ENCODE measurements at regions not wholly inside any gene's neighbourhood (a gene's known extent, or its start where the extent isn't known, plus 50 kb on each side); places are given as distances from the start of the nearest gene placed in this dataset.
"Not testable (repeated sequence)": the region's sequence is repeated elsewhere in the genome, so short reads cannot be mapped to it uniquely, and the experiment has no call there.

- peaks cover 1 to 21% (median 12%) of the 10 kb centered on the region in 5 experiments for H3K9me3 ChIP-seq (ENCODE audit: control extremely low read depth in 1 of 5, control insufficient read depth in 4 of 5, insufficient read depth in 2 of 5, low read depth in 1 of 5, low read length in 4 of 5)
- H3K4me3 ChIP-seq (ENCODE audit: control insufficient read depth in 1 of 7, extremely low read depth in 1 of 7, insufficient read depth in 4 of 7, low read depth in 2 of 7, low read length in 6 of 7); H3K36me3 ChIP-seq (ENCODE audit: control insufficient read depth in 4 of 4, insufficient read depth in 4 of 4, low read length in 3 of 4); POLR2A ChIA-PET; DNase-seq; H3K27ac ChIP-seq (ENCODE audit: insufficient read depth in 1 of 2, low read depth in 1 of 2, low read length in 2 of 2, poor library complexity in 1 of 2, severe bottlenecking in 2 of 2); H3K4me1 ChIP-seq (ENCODE audit: control extremely low read depth in 1 of 4, control insufficient read depth in 4 of 4, insufficient read depth in 4 of 4, low read length in 3 of 4); CTCF ChIA-PET; H3K27me3 ChIP-seq (replicated peaks in 2 of 5; ENCODE audit: control insufficient read depth in 4 of 5, insufficient read depth in 5 of 5, low read length in 4 of 5): not testable (repeated sequence)
- 58% methylated on average over 3 of the region's 6 CpGs for whole genome bisulfite sequencing (ENCODE audit: insufficient coverage)
Measured at GRCh38 chr21:10442018-10442417, 79.4 kb upstream of the TPTE start.

GRCh38 chr21:10445685-10446084, 75.7 kb upstream of the TPTE start:
- CTCF ChIA-PET; H3K27ac ChIP-seq (ENCODE audit: insufficient read depth in 1 of 2, low read depth in 1 of 2, low read length in 2 of 2, poor library complexity in 1 of 2, severe bottlenecking in 2 of 2): not testable (repeated sequence)
- peaks cover 0 to 15% (median 4%) of the 10 kb centered on the region in 5 experiments for H3K9me3 ChIP-seq (ENCODE audit: control extremely low read depth in 1 of 5, control insufficient read depth in 4 of 5, insufficient read depth in 2 of 5, low read depth in 1 of 5, low read length in 4 of 5)

GRCh38 chr21:10449451-10449850, 71.9 kb upstream of the TPTE start:
- DNase-seq; H3K27ac ChIP-seq (ENCODE audit: insufficient read depth in 1 of 2, low read depth in 1 of 2, low read length in 2 of 2, poor library complexity in 1 of 2, severe bottlenecking in 2 of 2); H3K27me3 ChIP-seq (replicated peaks in 2 of 5; ENCODE audit: control insufficient read depth in 4 of 5, insufficient read depth in 5 of 5, low read length in 4 of 5); H3K36me3 ChIP-seq (ENCODE audit: control insufficient read depth in 4 of 4, insufficient read depth in 4 of 4, low read length in 3 of 4); POLR2A ChIA-PET; H3K4me3 ChIP-seq (ENCODE audit: control insufficient read depth in 1 of 7, extremely low read depth in 1 of 7, insufficient read depth in 4 of 7, low read depth in 2 of 7, low read length in 6 of 7); CTCF ChIA-PET; H3K4me1 ChIP-seq (ENCODE audit: control extremely low read depth in 1 of 4, control insufficient read depth in 4 of 4, insufficient read depth in 4 of 4, low read length in 3 of 4): not testable (repeated sequence)
- WGBS (ENCODE audit: insufficient coverage): 69% methylated on average over 8 of the region's 8 CpGs
- H3K9me3 ChIP-seq (ENCODE audit: control extremely low read depth in 1 of 5, control insufficient read depth in 4 of 5, insufficient read depth in 2 of 5, low read depth in 1 of 5, low read length in 4 of 5): peaks cover 0 to 14% (median 1%) of the 10 kb centered on the region in 5 experiments

More at GRCh38 chr21:10445685-10446084, 75.7 kb upstream of the TPTE start:
- WGBS (ENCODE audit: insufficient coverage): 46% methylated on average over 3 of the region's 7 CpGs
- H3K4me1 ChIP-seq (ENCODE audit: control extremely low read depth in 1 of 4, control insufficient read depth in 4 of 4, insufficient read depth in 4 of 4, low read length in 3 of 4); H3K36me3 ChIP-seq (ENCODE audit: control insufficient read depth in 4 of 4, insufficient read depth in 4 of 4, low read length in 3 of 4); DNase-seq; H3K27me3 ChIP-seq (replicated peaks in 2 of 5; ENCODE audit: control insufficient read depth in 4 of 5, insufficient read depth in 5 of 5, low read length in 4 of 5); POLR2A ChIA-PET; H3K4me3 ChIP-seq (ENCODE audit: control insufficient read depth in 1 of 7, extremely low read depth in 1 of 7, insufficient read depth in 4 of 7, low read depth in 2 of 7, low read length in 6 of 7): not testable (repeated sequence)

- H3K27ac ChIP-seq (ENCODE audit: insufficient read depth in 1 of 2, low read depth in 1 of 2, low read length in 2 of 2, poor library complexity in 1 of 2, severe bottlenecking in 2 of 2); H3K36me3 ChIP-seq (ENCODE audit: control insufficient read depth in 4 of 4, insufficient read depth in 4 of 4, low read length in 3 of 4); H3K4me1 ChIP-seq (ENCODE audit: control extremely low read depth in 1 of 4, control insufficient read depth in 4 of 4, insufficient read depth in 4 of 4, low read length in 3 of 4); H3K27me3 ChIP-seq (replicated peaks in 2 of 5; ENCODE audit: control insufficient read depth in 4 of 5, insufficient read depth in 5 of 5, low read length in 4 of 5); DNase-seq; CTCF ChIA-PET; H3K4me3 ChIP-seq (ENCODE audit: control insufficient read depth in 1 of 7, extremely low read depth in 1 of 7, insufficient read depth in 4 of 7, low read depth in 2 of 7, low read length in 6 of 7); H3K9me3 ChIP-seq (ENCODE audit: control extremely low read depth in 1 of 5, control insufficient read depth in 4 of 5, insufficient read depth in 2 of 5, low read depth in 1 of 5, low read length in 4 of 5); POLR2A ChIA-PET: not testable (repeated sequence)
- WGBS (ENCODE audit: insufficient coverage): 62% methylated on average over 3 of the region's 6 CpGs
Measured at GRCh38 chr21:10451274-10451673, 70.1 kb upstream of the TPTE start.

GRCh38 chr21:10457765-10458164, 63.6 kb upstream of the TPTE start:
- H3K9me3 ChIP-seq (ENCODE audit: control extremely low read depth in 1 of 5, control insufficient read depth in 4 of 5, insufficient read depth in 2 of 5, low read depth in 1 of 5, low read length in 4 of 5): peaks cover 0 to 24% (median 4%) of the 10 kb centered on the region in 5 experiments
- 46% methylated on average over 2 of the region's 2 CpGs for WGBS (ENCODE audit: insufficient coverage)
- H3K36me3 ChIP-seq (ENCODE audit: control insufficient read depth in 4 of 4, insufficient read depth in 4 of 4, low read length in 3 of 4); POLR2A ChIA-PET; CTCF ChIA-PET; DNase-seq; H3K4me3 ChIP-seq (ENCODE audit: control insufficient read depth in 1 of 7, extremely low read depth in 1 of 7, insufficient read depth in 4 of 7, low read depth in 2 of 7, low read length in 6 of 7); H3K27ac ChIP-seq (ENCODE audit: insufficient read depth in 1 of 2, low read depth in 1 of 2, low read length in 2 of 2, poor library complexity in 1 of 2, severe bottlenecking in 2 of 2); H3K27me3 ChIP-seq (replicated peaks in 2 of 5; ENCODE audit: control insufficient read depth in 4 of 5, insufficient read depth in 5 of 5, low read length in 4 of 5); H3K4me1 ChIP-seq (ENCODE audit: control extremely low read depth in 1 of 4, control insufficient read depth in 4 of 4, insufficient read depth in 4 of 4, low read length in 3 of 4): not testable (repeated sequence)

- H3K4me3 ChIP-seq (ENCODE audit: control insufficient read depth in 1 of 7, extremely low read depth in 1 of 7, insufficient read depth in 4 of 7, low read depth in 2 of 7, low read length in 6 of 7); H3K27me3 ChIP-seq (replicated peaks in 2 of 5; ENCODE audit: control insufficient read depth in 4 of 5, insufficient read depth in 5 of 5, low read length in 4 of 5); H3K36me3 ChIP-seq (ENCODE audit: control insufficient read depth in 4 of 4, insufficient read depth in 4 of 4, low read length in 3 of 4); DNase-seq; H3K4me1 ChIP-seq (ENCODE audit: control extremely low read depth in 1 of 4, control insufficient read depth in 4 of 4, insufficient read depth in 4 of 4, low read length in 3 of 4); POLR2A ChIA-PET; CTCF ChIA-PET; H3K27ac ChIP-seq (ENCODE audit: insufficient read depth in 1 of 2, low read depth in 1 of 2, low read length in 2 of 2, poor library complexity in 1 of 2, severe bottlenecking in 2 of 2): not testable (repeated sequence)
- H3K9me3 ChIP-seq (ENCODE audit: control extremely low read depth in 1 of 5, control insufficient read depth in 4 of 5, insufficient read depth in 2 of 5, low read depth in 1 of 5, low read length in 4 of 5): peaks cover 0 to 43% (median 6%) of the 10 kb centered on the region in 5 experiments
- WGBS (ENCODE audit: insufficient coverage): 61% methylated on average over 4 of the region's 5 CpGs
Measured at GRCh38 chr21:10460957-10461356, 60.4 kb upstream of the TPTE start.

GRCh38 chr21:10461445-10461844, 59.9 kb upstream of the TPTE start:
- WGBS (ENCODE audit: insufficient coverage): 65% methylated on average over 8 of the region's 8 CpGs
- H3K27me3 ChIP-seq (replicated peaks in 2 of 5; ENCODE audit: control insufficient read depth in 4 of 5, insufficient read depth in 5 of 5, low read length in 4 of 5); H3K36me3 ChIP-seq (ENCODE audit: control insufficient read depth in 4 of 4, insufficient read depth in 4 of 4, low read length in 3 of 4); H3K4me1 ChIP-seq (ENCODE audit: control extremely low read depth in 1 of 4, control insufficient read depth in 4 of 4, insufficient read depth in 4 of 4, low read length in 3 of 4); DNase-seq; POLR2A ChIA-PET; H3K27ac ChIP-seq (ENCODE audit: insufficient read depth in 1 of 2, low read depth in 1 of 2, low read length in 2 of 2, poor library complexity in 1 of 2, severe bottlenecking in 2 of 2); CTCF ChIA-PET; H3K4me3 ChIP-seq (ENCODE audit: control insufficient read depth in 1 of 7, extremely low read depth in 1 of 7, insufficient read depth in 4 of 7, low read depth in 2 of 7, low read length in 6 of 7): not testable (repeated sequence)
- H3K9me3 ChIP-seq (ENCODE audit: control extremely low read depth in 1 of 5, control insufficient read depth in 4 of 5, insufficient read depth in 2 of 5, low read depth in 1 of 5, low read length in 4 of 5): peaks cover 0 to 44% (median 6%) of the 10 kb centered on the region in 5 experiments

Measured in common myeloid progenitor, CD34-positive (primary cell).